Adrenal gland (tissue), 5 donors: ENCODE measurements at regions not wholly inside any gene's neighbourhood (a gene's known extent, or its start where the extent isn't known, plus 50 kb on each side); places are given as distances from the start of the nearest gene placed in this dataset.

Source experiments
- POLR2A ChIP-seq, 2 donors: fragments of 450-650 bp; IDR thresholded peaks; one replicate each; pipeline ENCODE4 v1.6.1; 2017; ENCODE audit warnings: antibody characterized with exemption in 2 of 2, mild to moderate bottlenecking in 2 of 2, moderate library complexity in 1 of 2
- TF ChIP-seq, protein P1 (sequence below), 6 experiments: fragments of 450-650 bp in 4 of 6; fragments of 200-600 bp in 2 of 6; sonication (generic) in 1 of 6; IDR thresholded peaks; 1 replicate in 5 of 6; 2 replicates in 1 of 6; pipeline versions ENCODE4 v1.5.1 to v1.8.0; 2016 to 2021; ENCODE audit warnings: antibody characterized with exemption in 6 of 6, mild to moderate bottlenecking in 2 of 6, moderate library complexity in 1 of 6
- donor health status: DM: no; HTN: no; CAD: no.

DNA sequence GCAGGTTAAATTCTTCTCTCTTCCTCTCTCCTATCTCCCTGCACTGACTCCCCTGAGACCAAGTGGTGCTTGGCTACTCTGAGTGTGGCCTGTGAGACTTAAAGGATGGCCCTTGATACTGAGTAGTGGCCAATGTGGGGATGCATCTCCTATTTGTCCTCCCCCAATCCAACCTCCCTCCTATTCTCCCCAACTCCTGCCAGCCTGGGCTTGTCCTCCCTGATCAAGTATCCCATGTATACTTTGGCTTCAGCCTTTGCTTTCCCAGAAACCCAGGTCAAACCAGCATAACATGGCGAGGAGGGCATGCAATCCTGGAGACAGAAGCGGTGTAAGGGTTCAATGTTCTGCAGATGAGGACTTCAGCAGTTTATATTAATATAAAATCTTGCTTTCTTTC lies 77.9 kb upstream of the GRB10 start:
- TF ChIP-seq POLR2A (IDR thresholded peaks at IDR 0.05): no peak
- TF ChIP-seq, protein P1, sequence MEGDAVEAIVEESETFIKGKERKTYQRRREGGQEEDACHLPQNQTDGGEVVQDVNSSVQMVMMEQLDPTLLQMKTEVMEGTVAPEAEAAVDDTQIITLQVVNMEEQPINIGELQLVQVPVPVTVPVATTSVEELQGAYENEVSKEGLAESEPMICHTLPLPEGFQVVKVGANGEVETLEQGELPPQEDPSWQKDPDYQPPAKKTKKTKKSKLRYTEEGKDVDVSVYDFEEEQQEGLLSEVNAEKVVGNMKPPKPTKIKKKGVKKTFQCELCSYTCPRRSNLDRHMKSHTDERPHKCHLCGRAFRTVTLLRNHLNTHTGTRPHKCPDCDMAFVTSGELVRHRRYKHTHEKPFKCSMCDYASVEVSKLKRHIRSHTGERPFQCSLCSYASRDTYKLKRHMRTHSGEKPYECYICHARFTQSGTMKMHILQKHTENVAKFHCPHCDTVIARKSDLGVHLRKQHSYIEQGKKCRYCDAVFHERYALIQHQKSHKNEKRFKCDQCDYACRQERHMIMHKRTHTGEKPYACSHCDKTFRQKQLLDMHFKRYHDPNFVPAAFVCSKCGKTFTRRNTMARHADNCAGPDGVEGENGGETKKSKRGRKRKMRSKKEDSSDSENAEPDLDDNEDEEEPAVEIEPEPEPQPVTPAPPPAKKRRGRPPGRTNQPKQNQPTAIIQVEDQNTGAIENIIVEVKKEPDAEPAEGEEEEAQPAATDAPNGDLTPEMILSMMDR (IDR thresholded peaks at IDR 0.05): no peak
